GM12875 (cell line): ENCODE measurements at regions not wholly inside any gene's neighbourhood (a gene's known extent, or its start where the extent isn't known, plus 50 kb on each side); places are given as distances from the start of the nearest gene placed in this dataset.

ENCODE experiments used
- H3K4me3 ChIP-seq: one replicate; pipeline ENCODE4 v1.5.1; 2011; ENCODE audit warnings: low read depth, low read length, control low read depth
- TF ChIP-seq, protein P1 (sequence below): IDR thresholded peaks from 2 replicates; pipeline ENCODE4 v1.5.1; 2011; ENCODE audit warnings: low read depth, mild to moderate bottlenecking, control low read depth, inconsistent platforms, low read length, moderate library complexity, borderline replicate concordance; ENCODE audit not compliant: insufficient read depth

DNA sequence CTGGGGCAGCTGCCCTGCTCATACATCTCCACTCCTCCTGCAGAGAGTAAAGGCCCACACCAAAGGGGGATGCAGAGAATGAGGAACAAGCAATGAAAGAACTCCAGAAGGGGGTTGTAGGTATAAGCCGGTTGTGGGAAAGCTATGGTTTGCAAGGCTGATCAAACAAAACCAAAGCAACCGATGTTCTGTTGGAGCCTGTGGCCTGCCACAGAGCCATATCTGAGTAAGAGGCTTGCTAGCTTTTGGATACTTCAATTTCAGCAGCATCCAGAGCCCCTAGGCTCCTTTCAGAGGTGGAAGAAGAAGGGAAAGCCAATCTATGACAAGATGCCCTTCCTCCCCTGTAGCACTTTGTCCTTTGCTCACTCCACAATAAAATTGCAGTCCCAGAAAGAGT, 163.2 kb downstream of the RRAGC start:
- TF ChIP-seq, protein P1, sequence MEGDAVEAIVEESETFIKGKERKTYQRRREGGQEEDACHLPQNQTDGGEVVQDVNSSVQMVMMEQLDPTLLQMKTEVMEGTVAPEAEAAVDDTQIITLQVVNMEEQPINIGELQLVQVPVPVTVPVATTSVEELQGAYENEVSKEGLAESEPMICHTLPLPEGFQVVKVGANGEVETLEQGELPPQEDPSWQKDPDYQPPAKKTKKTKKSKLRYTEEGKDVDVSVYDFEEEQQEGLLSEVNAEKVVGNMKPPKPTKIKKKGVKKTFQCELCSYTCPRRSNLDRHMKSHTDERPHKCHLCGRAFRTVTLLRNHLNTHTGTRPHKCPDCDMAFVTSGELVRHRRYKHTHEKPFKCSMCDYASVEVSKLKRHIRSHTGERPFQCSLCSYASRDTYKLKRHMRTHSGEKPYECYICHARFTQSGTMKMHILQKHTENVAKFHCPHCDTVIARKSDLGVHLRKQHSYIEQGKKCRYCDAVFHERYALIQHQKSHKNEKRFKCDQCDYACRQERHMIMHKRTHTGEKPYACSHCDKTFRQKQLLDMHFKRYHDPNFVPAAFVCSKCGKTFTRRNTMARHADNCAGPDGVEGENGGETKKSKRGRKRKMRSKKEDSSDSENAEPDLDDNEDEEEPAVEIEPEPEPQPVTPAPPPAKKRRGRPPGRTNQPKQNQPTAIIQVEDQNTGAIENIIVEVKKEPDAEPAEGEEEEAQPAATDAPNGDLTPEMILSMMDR, result no peak
- no peak overlapping the region for H3K4me3 ChIP-seq

GRCh38 chr1:38693759-38694158, 165.8 kb downstream of the RRAGC start:
- no peak overlapping the region for H3K4me3 ChIP-seq
- TF ChIP-seq, protein P1, result no peak

DNA sequence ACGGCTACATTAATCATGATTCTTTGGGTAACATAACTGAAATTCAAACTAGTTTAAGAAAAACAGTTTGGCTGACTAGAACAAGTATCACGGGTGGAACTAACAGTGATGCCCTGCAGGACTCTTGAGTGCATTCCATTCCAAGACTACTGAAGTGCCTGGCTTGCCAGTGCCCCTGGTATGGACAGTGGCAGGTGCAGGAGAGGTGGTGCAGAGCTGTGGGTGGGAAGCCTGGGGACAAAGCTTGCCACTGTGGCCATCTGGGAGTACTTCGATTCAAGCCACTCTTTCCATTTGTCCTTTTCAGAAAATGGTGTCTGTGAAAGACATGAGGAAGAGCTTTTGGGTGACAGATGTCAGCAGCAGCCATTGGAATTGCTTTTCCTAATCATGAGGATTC, 166.5 kb downstream of the RRAGC start:
- TF ChIP-seq, protein P1, result no peak
- no peak overlapping the region for H3K4me3 ChIP-seq

- TF ChIP-seq, protein P1, result no peak
- H3K4me3 ChIP-seq, result no peak overlapping the region
Observed at GRCh38 chr1:38690790-38691449, 168.7 kb downstream of the RRAGC start.

DNA sequence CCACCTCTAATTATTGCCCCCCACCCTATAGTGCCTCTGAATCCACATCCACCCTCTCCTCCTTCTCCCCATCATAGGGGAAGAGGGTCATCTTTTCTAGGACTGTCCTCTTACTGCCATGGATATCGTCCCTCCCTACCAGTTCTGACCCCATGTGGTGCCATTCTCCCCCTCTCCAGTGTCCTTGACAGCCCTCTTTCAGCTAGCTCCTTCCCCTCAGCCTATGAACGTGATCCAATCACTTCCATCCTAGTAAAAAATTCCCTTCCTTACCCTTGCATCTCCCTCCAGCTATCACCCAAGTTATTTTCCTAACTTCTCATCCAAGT, 172.7 kb downstream of the RRAGC start:
- TF ChIP-seq, protein P1, result no peak
- no peak overlapping the region for H3K4me3 ChIP-seq

GRCh38 chr1:38686167-38686926, 173.2 kb downstream of the RRAGC start:
- H3K4me3 ChIP-seq, result no peak overlapping the region
- TF ChIP-seq, protein P1, result no peak

DNA sequence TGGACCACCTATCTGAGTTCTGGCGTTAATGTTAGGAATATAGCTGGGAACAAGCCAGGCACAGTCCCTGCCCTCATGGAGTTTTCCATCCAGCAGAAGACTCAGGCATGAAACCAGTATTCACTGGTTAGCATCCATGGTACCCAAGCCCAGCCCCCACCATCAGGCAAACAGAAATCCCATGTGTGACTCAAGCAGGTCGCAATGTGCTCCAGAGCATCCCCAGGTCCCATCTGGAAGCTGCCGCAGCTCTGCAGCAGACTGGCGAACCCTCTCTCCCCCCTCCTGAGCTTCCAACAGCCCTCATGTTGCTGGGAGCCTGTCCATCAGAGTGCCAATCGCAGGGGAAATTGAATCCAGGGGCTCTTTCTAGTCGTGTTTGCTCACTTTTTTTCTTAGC, 174.2 kb downstream of the RRAGC start:
- H3K4me3 ChIP-seq, result no peak overlapping the region
- TF ChIP-seq, protein P1, result no peak
